ENCODE measurements at regions not wholly inside any gene's neighbourhood (a gene's known extent, or its start where the extent isn't known, plus 50 kb on each side); places are given as distances from the start of the nearest gene placed in this dataset.

DNA sequence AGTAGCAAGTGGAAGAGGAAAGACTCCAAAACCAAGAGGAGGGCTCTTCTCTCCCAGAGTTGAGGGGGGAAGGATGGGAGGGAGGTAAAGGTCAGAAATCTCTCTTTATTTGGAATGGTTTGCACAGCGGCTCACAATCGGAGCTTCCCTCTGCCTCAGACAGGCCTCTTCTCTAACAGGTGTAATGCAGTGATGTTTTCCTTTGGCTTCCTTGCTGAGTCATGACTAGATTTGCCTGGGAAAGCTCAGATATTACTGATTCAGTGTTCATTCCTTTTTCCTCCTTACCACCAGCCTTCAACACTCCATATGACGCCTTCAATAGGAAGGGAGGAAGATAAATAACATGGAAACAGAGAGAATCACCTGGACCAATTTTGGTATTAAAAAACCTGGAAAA, 136.6 kb downstream of the RNF152 start:
- ATAC-seq (no peak), DNase-seq (no peak)
- Histone ChIP-seq H3K27ac (ENCODE audit: low read length) (no peak overlapping the region), H3K9me3 (ENCODE audit: control insufficient read depth, insufficient read depth, low read length) (peaks cover 3% of the 10 kb centered on the region), H3K4me1 (ENCODE audit: control insufficient read depth, insufficient read depth, low read length) (no peaks in the 10 kb centered on the region), H3K36me3 (ENCODE audit: control insufficient read depth, insufficient read depth, low read length) (no peaks in the 10 kb centered on the region), H3K4me3 (ENCODE audit: low read length) (no peak overlapping the region), H3K27me3 (ENCODE audit: control insufficient read depth, insufficient read depth, low read length) (peaks cover 2% of the 10 kb centered on the region)
- Mint-ChIP-seq H3K4me3 (no peak overlapping the region), H3K27ac (no peak overlapping the region), H3K9me3 (peaks cover 0 to 2% of the 10 kb centered on the region in 2 donors), H3K36me3 (peaks cover 6% of the 10 kb centered on the region), H3K27me3 (ENCODE audit: low read depth in 2 of 2) (peaks cover 22 to 72% of the 10 kb centered on the region in 2 donors), H3K4me1 (no peaks in the 10 kb centered on the region)
- intact Hi-C loops (cut with micrococcal nuclease): no loop called here
- TF ChIP-seq, protein P1, sequence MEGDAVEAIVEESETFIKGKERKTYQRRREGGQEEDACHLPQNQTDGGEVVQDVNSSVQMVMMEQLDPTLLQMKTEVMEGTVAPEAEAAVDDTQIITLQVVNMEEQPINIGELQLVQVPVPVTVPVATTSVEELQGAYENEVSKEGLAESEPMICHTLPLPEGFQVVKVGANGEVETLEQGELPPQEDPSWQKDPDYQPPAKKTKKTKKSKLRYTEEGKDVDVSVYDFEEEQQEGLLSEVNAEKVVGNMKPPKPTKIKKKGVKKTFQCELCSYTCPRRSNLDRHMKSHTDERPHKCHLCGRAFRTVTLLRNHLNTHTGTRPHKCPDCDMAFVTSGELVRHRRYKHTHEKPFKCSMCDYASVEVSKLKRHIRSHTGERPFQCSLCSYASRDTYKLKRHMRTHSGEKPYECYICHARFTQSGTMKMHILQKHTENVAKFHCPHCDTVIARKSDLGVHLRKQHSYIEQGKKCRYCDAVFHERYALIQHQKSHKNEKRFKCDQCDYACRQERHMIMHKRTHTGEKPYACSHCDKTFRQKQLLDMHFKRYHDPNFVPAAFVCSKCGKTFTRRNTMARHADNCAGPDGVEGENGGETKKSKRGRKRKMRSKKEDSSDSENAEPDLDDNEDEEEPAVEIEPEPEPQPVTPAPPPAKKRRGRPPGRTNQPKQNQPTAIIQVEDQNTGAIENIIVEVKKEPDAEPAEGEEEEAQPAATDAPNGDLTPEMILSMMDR (IDR thresholded peaks at IDR 0.05): no peak
- 100% methylated on average over 2 of the region's 3 CpGs for WGBS (ENCODE audit: insufficient coverage)

DNA sequence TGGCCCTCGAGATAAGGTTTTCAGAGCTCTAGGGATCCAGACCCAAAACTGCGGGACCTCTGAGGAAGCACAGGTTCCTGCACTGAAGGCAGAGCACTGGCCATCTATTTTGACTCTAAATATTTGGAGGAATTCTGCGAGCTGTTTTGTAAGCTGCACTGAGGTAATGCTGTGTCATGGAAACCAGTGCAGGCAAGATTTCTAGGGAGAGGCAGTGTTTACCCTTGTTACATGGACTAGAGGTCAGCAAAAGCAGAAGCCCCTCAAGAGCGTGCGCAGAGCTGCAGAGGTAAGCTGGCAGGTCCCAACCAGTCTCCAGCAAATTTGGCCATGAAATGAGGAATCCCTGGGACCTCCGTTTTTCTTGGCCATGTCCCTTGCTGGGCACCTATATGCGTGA, 137.3 kb downstream of the RNF152 start:
- Mint-ChIP-seq H3K27me3 (ENCODE audit: low read depth in 2 of 2) (peaks cover 21 to 65% of the 10 kb centered on the region in 2 donors), H3K4me1 (no peaks in the 10 kb centered on the region), H3K36me3 (peaks cover 5% of the 10 kb centered on the region), H3K9me3 (peaks cover 0 to 2% of the 10 kb centered on the region in 2 donors), H3K27ac (no peak overlapping the region), H3K4me3 (no peak overlapping the region)
- Histone ChIP-seq H3K4me1 (ENCODE audit: control insufficient read depth, insufficient read depth, low read length) (no peaks in the 10 kb centered on the region), H3K4me3 (ENCODE audit: low read length) (no peak overlapping the region), H3K36me3 (ENCODE audit: control insufficient read depth, insufficient read depth, low read length) (no peaks in the 10 kb centered on the region), H3K9me3 (ENCODE audit: control insufficient read depth, insufficient read depth, low read length) (peaks cover 3% of the 10 kb centered on the region), H3K27me3 (ENCODE audit: control insufficient read depth, insufficient read depth, low read length) (peaks cover 2% of the 10 kb centered on the region), H3K27ac (ENCODE audit: low read length) (no peak overlapping the region)
- TF ChIP-seq, protein P1 (IDR thresholded peaks at IDR 0.05): no peak
- ATAC-seq (no peak), DNase-seq (no peak)
- intact Hi-C loops (cut with micrococcal nuclease): no loop called here
- 91% methylated on average over 7 of the region's 7 CpGs for WGBS (ENCODE audit: insufficient coverage)

DNA sequence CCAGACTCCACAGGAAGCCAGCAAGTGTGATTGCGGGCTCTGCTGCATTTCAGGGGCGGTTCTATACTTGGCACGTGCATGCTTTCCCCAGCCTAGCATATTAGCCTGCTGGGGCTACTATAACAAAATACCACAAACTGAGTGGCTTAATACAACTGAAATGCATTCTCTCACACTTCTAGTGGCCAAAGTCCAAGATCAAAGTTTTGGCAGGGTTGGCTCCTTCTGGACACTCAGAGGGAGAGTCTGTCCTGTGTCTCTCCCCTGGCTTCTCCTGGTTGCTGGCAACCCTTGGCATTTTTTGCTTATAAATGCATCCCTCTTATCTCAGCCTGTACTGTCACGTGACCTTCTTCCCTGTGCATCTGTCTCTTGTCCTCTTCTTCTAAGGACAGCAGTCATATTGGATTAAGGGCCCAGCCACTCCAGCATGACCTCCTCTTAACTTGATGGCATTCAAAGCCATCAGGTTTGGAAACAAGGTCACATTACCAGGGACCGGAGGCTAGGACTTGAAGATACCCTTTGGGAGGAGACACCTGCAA, 138.7 kb downstream of the RNF152 start:
- Histone ChIP-seq H3K27ac (ENCODE audit: low read length) (no peak overlapping the region), H3K36me3 (ENCODE audit: control insufficient read depth, insufficient read depth, low read length) (no peaks in the 10 kb centered on the region), H3K4me1 (ENCODE audit: control insufficient read depth, insufficient read depth, low read length) (no peaks in the 10 kb centered on the region), H3K4me3 (ENCODE audit: low read length) (no peak overlapping the region), H3K9me3 (ENCODE audit: control insufficient read depth, insufficient read depth, low read length) (no peaks in the 10 kb centered on the region), H3K27me3 (ENCODE audit: control insufficient read depth, insufficient read depth, low read length) (peaks cover 2% of the 10 kb centered on the region)
- 89% methylated on average over 5 of the region's 5 CpGs for WGBS (ENCODE audit: insufficient coverage)
- Mint-ChIP-seq H3K36me3 (no peaks in the 10 kb centered on the region), H3K27me3 (ENCODE audit: low read depth in 2 of 2) (peaks cover 18 to 59% of the 10 kb centered on the region in 2 donors), H3K27ac (no peak overlapping the region), H3K4me3 (no peak overlapping the region), H3K9me3 (no peaks in the 10 kb centered on the region), H3K4me1 (no peaks in the 10 kb centered on the region)
- intact Hi-C loops (cut with micrococcal nuclease): no loop called here
- TF ChIP-seq, protein P1 (IDR thresholded peaks at IDR 0.05): no peak
- ATAC-seq (no peak), DNase-seq (no peak)

DNA sequence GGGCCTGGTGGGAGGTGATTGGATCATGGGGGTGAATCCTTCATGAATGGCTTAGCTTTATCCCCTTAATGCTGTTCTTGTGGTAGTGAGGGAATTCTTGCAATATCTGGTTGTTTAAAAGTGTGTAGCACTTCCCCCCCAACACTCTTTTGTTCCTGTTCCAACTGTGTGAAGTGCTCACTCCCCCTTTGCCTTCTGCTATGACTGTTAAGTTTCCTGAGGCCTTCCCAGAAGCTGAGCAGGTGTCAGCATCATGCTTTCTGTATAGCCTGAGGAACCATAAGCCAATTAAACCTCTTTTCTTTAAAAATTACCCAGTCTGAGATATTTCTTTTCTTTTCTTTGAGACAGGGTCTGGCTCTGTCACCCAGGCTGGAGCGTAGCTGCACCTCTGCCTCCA, 139.4 kb downstream of the RNF152 start:
- Histone ChIP-seq H3K4me1 (ENCODE audit: control insufficient read depth, insufficient read depth, low read length) (no peaks in the 10 kb centered on the region), H3K9me3 (ENCODE audit: control insufficient read depth, insufficient read depth, low read length) (no peaks in the 10 kb centered on the region), H3K27ac (ENCODE audit: low read length) (no peak overlapping the region), H3K36me3 (ENCODE audit: control insufficient read depth, insufficient read depth, low read length) (no peaks in the 10 kb centered on the region), H3K27me3 (ENCODE audit: control insufficient read depth, insufficient read depth, low read length) (peaks cover under 1% of the 10 kb centered on the region), H3K4me3 (ENCODE audit: low read length) (no peak overlapping the region)
- ATAC-seq (no peak), DNase-seq (no peak)
- no peaks in the 10 kb centered on the region for H3K4me1 Mint-ChIP-seq
- no peaks in the 10 kb centered on the region for H3K9me3 Mint-ChIP-seq
- no peak overlapping the region for H3K27ac Mint-ChIP-seq
- no peak overlapping the region for H3K4me3 Mint-ChIP-seq
- WGBS (ENCODE audit: insufficient coverage): 85% methylated on average over 1 of the region's 1 CpG
- peaks cover 21 to 59% of the 10 kb centered on the region in 2 donors for H3K27me3 Mint-ChIP-seq (ENCODE audit: low read depth in 2 of 2)
- intact Hi-C loops (cut with micrococcal nuclease): no loop called here
- no peaks in the 10 kb centered on the region for H3K36me3 Mint-ChIP-seq
- TF ChIP-seq, protein P1 (IDR thresholded peaks at IDR 0.05): no peak

Data from natural killer cell (primary cell).